GM12878 (cell line): ENCODE measurements at regions not wholly inside any gene's neighbourhood (a gene's known extent, or its start where the extent isn't known, plus 50 kb on each side); places are given as distances from the start of the nearest gene placed in this dataset.

Experiments
- CTCF ChIP-seq, 3 experiments: IDR thresholded peaks in 2 of 3; conservative IDR thresholded peaks in 1 of 3; 2 replicates each; pipeline ENCODE4 v1.5.1; 2011; ENCODE audit warnings: low read depth in 3 of 3, low read length in 3 of 3, mild to moderate bottlenecking in 3 of 3, control low read depth in 2 of 3, moderate library complexity in 2 of 3, inconsistent platforms in 1 of 3, mixed read lengths in 1 of 3; ENCODE audit not compliant: control insufficient read depth in 2 of 3, insufficient read depth in 1 of 3; ENCODE audit errors: extremely low read depth in 1 of 3
- POLR2A ChIP-seq: IDR thresholded peaks from 2 replicates; pipeline ENCODE4 v1.6.1; 2011; ENCODE audit warnings: low read depth, mild to moderate bottlenecking, low read length

- TF ChIP-seq CTCF (IDR thresholded peaks at IDR 0.05 in 2 of 3, conservative IDR thresholded peaks at IDR 0.05 in 1 of 3; ENCODE audit: control insufficient read depth in 2 of 3, extremely low read depth in 1 of 3, insufficient read depth in 1 of 3, low read depth in 3 of 3, low read length in 3 of 3) (no peak), POLR2A (no peak)
These were observed 50.8 kb upstream of the TEX48 start for GRCh38 chr9:114732823-114733222.
